ENCODE measurements at regions not wholly inside any gene's neighbourhood (a gene's known extent, or its start where the extent isn't known, plus 50 kb on each side); places are given as distances from the start of the nearest gene placed in this dataset.
"Not testable (repeated sequence)": the region's sequence is repeated elsewhere in the genome, so short reads cannot be mapped to it uniquely, and the experiment has no call there.

DNA sequence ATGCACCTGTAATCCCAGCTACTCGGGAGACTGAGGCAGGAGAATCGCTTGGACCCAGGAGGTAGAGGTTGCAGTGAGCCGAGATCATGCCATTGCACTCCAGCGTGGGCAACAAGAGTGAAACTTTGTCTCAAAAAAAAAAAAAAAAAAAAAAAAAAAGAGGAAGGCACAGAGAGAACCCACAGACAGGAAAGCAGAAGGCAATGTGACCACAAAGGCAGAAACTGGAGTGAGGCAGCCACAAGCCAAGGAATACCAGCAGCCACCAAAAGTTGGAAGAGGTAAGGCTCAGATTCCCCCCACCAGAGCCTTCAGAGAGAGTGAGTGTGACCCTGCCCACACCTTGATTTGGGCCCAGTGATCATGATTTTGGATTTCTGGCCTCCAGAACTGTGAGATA lies 54.7 kb upstream of the E2F3 start:
- DNase-seq = not testable (repeated sequence)

GRCh38 chr6:20348041-20348440 lies 53.6 kb upstream of the E2F3 start:
- no peak for DNase-seq

- no peak for DNase-seq
Observed at GRCh38 chr6:20349225-20349624, 52.5 kb upstream of the E2F3 start.

DNA sequence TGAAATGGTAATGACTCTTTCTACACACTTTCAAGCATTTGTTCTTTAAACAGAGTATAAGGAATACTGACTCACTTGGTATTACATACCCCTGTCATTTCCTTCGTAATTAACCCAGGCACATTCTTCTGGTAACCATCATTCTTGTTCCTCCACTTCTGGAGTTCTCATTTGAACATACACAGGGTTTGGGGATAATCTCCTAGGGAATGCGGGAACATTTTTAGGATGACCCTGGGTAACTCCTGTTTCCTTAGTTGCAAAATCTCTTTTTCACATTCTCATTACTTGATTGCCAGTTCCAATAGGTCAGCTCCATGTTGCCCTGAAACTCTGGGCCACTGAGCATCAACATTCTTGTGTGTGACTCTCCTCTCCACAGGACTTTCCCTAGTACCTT lies 51.5 kb upstream of the E2F3 start:
- DNase-seq = no peak

GRCh38 chr6:20351534-20351933 lies 50.1 kb upstream of the E2F3 start:
- DNase-seq = no peak

Data from NCI-H510A treated with DMSO at 0.1 percent for 48 hours (cell line).